ENCODE measurements at regions not wholly inside any gene's neighbourhood (a gene's known extent, or its start where the extent isn't known, plus 50 kb on each side); places are given as distances from the start of the nearest gene placed in this dataset.
A peak's percentile ranks its signal among the peaks of the same experiment; 100 is the strongest.
"Not testable (repeated sequence)": the region's sequence is repeated elsewhere in the genome, so short reads cannot be mapped to it uniquely, and the experiment has no call there.

GRCh38 chr13:50130123-50130946 lies 115.1 kb downstream of the KCNRG start:
- DNase-seq: peak; percentile 63

- no peak for DNase-seq
These were observed 117.0 kb downstream of the KCNRG start for GRCh38 chr13:50131920-50132903.

GRCh38 chr13:50132904-50133357 lies 117.7 kb downstream of the KCNRG start:
- DNase-seq: no peak

- no peak for DNase-seq
These were observed 118.2 kb downstream of the KCNRG start for GRCh38 chr13:50133358-50133953.

GRCh38 chr13:50136226-50136625 lies 121.0 kb downstream of the KCNRG start:
- DNase-seq: no peak

GRCh38 chr13:50136678-50137077 lies 121.4 kb downstream of the KCNRG start:
- no peak for DNase-seq

GRCh38 chr13:50139435-50139934 lies 124.2 kb downstream of the KCNRG start:
- DNase-seq: not testable (repeated sequence)

- DNase-seq: no peak
These were observed 124.9 kb downstream of the KCNRG start for GRCh38 chr13:50140153-50140552.

- no peak for DNase-seq
These were observed 125.5 kb downstream of the KCNRG start for GRCh38 chr13:50140581-50141374.

GRCh38 chr13:50141375-50141975 lies 126.2 kb downstream of the KCNRG start:
- DNase-seq: no peak

- DNase-seq: no peak
These were observed 129.3 kb downstream of the KCNRG start for GRCh38 chr13:50144246-50145160.

- DNase-seq: no peak
These were observed 134.0 kb downstream of the KCNRG start for GRCh38 chr13:50149214-50149613.

- no peak for DNase-seq
These were observed 134.7 kb downstream of the KCNRG start for GRCh38 chr13:50149932-50150331.

GRCh38 chr13:50152224-50152623 lies 137.0 kb downstream of the KCNRG start:
- no peak for DNase-seq

GRCh38 chr13:50152655-50153309 lies 137.5 kb downstream of the KCNRG start:
- no peak for DNase-seq

GRCh38 chr13:50153401-50153800 lies 138.2 kb downstream of the KCNRG start:
- DNase-seq: no peak

GRCh38 chr13:50153876-50154275 lies 138.6 kb downstream of the KCNRG start:
- DNase-seq: no peak

- no peak for DNase-seq
These were observed 139.5 kb downstream of the KCNRG start for GRCh38 chr13:50154697-50155096.

GRCh38 chr13:50156140-50156539 lies 140.9 kb downstream of the KCNRG start:
- no peak for DNase-seq

GRCh38 chr13:50156561-50157127 lies 141.4 kb downstream of the KCNRG start:
- no peak for DNase-seq
